CD4-positive, alpha-beta T cell treated with Interleukin-2 at 100 ng/mL for 4 hours (primary cell): ENCODE measurements at regions not wholly inside any gene's neighbourhood (a gene's known extent, or its start where the extent isn't known, plus 50 kb on each side); places are given as distances from the start of the nearest gene placed in this dataset.

Source experiments
- DNase-seq: peaks from one replicate; pipeline ENCODE4 v3.0.0-alpha.2; 2020; ENCODE audit warnings: low spot score

DNA sequence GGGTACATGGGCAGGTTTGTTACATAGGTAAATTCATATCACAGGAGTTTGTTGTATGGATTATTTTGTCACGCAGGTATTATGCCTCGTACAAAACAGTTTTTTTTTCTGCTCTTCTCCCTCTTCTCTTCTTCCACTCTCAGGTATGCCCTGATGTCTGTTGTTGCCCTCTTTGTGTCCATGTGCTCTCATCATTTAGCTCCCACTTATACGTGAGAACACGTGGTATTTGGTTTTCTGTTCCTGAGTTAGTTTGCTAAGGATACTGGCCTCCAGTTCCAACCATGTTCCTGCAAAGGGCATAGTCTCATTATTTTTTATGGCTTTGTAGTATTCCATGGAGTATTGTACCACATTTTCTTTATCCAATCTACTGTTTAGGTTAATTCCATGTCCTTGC lies 65.7 kb downstream of the UNC5CL start:
- no peak for DNase-seq

- no peak for DNase-seq
Measured at GRCh38 chr6:40972814-40973213, 66.2 kb downstream of the UNC5CL start.

GRCh38 chr6:40972190-40972589 lies 66.8 kb downstream of the UNC5CL start:
- DNase-seq = no peak

GRCh38 chr6:40968620-40969164 lies 70.3 kb downstream of the UNC5CL start:
- DNase-seq = no peak

GRCh38 chr6:40966860-40967259 lies 72.2 kb downstream of the UNC5CL start:
- DNase-seq = no peak

DNA sequence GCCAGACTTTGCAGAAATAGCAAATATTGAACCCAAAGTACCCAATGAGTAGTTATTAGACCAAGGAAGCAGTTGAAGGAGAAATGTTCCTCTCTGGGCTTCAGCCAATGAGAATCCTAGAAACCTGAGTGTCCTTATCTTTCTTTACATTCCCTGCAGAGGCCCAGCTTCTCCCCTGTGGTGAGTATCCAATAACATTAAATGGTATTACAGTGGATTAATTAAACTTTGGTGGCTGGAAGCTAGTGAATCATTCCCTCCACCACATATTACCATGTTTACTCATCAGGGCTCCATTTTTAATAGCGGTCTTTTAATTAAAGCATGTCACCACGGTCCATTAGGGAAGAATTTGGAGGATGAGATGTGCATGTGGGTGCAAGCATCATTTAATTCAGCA lies 74.0 kb downstream of the UNC5CL start:
- no peak for DNase-seq

GRCh38 chr6:40963019-40963418 lies 76.0 kb downstream of the UNC5CL start:
- DNase-seq = no peak

- DNase-seq = no peak
Measured at GRCh38 chr6:40962241-40962640, 76.8 kb downstream of the UNC5CL start.

DNA sequence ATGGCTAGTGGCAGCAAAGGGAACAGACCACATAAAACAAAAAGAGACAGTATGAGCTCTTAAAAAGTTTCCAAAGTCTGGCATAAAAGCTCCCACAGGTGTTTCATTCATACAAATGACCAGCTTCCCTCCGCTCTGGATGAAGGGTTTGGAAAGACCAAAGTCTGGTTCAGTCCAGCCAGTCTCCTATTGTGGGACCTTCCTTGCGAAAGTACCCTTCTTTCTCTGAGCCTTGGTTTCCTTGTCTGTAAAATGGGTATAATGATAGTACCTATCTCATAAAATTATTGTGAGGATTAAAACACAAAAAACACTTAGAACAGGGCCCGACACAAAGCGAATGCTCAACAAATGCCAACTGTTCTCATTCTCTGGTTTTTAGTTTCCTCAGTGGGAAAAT lies 77.2 kb downstream of the UNC5CL start:
- DNase-seq = no peak

DNA sequence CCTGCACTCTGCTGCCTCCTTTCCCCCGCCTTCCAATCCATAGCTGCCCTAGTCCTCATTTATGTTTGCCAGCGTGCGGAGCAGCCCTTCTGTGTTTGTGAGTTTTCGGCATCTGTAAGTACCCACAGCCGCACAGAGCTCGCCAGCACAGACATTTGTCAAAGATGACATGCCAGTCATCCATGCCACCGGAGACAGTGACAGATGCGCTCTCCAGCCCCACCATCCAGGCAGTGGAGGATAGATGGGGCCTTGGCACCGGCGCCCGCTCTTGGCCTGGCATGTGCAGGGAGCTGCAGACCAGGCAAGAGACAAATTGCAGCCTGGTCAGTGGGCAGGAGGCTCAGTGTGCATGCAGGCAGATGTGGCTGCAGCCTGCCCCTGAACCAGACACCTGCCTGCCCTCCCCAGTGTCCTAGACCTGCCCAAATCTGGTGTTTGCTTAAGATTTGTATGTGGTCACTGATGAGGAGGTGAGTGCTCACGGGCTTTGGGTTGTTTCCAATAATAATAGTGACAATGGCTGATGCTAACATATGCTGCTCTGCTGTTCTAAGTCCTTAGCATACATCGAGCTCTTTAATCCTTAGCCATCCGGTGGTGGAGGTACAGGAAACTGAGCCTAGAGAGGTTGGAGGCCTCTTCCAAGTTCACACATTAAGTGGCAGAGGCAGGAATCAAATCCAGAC lies 78.1 kb downstream of the UNC5CL start:
- DNase-seq = no peak

DNA sequence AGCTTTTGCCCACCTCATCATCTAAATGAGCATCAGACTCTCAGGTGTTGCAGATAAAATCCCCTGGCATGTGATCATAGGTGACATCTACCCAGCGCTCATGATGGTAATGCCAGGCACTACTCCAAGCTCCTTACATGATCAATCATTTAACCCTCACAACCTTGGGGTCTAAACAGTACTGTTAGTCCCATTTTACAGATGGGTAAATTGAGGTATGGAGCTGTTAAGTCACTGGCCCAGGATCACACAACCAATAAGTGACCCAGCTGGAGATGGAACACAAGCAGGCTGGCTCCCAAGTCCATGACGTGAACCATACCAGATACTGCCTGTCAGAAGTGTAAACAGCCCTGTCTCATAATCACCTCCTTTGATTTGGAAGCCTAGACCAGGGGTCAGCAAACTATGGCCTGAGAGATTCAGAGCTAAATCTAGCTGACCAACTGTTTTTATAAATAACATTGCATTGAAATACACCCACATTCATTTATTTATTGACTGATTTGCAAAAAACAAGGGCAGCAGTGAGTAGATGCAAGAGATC lies 79.2 kb downstream of the UNC5CL start:
- DNase-seq = no peak

- DNase-seq = no peak
Measured at GRCh38 chr6:40958738-40959137, 80.3 kb downstream of the UNC5CL start.

DNA sequence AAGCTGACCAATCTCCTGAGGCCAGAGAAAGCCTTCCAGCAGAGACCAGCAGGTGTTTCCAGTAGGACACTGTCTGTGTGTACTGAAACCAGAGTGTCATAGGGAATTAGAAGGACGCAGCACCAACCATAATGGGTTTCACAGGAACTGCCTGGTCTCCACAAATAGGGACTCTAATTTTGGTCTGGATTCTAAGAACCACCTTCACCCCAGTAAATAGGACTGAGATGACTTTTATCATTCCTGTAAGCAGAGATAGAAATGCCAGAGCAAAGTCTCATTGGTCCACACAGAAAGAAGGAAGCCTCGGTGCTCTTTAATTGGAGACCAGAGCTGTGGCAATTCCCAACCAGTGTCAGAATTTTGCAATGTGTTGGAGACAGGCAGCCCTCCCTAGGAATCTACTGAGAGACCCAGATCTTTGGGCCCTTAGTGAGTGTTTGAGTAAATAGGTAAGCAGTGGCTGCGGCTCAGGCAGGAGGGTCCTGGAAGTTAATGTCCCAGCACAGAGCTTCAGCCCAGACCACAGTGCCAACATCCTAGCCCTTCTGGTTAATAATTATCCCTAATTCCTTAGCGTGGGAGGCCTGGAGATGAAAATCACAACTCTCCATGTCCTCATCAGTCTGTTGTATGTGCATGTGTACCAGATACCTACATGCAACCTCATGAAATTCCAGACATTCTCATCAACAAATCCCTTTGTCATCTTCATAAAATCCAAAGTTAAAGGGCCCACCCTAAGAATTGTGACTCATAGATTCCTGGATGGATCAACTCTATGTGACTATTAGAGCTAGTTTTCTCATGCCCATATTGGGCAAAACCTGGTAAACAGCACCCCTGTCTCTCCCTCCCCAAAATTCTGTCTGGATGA lies 81.2 kb downstream of the UNC5CL start:
- DNase-seq = no peak

DNA sequence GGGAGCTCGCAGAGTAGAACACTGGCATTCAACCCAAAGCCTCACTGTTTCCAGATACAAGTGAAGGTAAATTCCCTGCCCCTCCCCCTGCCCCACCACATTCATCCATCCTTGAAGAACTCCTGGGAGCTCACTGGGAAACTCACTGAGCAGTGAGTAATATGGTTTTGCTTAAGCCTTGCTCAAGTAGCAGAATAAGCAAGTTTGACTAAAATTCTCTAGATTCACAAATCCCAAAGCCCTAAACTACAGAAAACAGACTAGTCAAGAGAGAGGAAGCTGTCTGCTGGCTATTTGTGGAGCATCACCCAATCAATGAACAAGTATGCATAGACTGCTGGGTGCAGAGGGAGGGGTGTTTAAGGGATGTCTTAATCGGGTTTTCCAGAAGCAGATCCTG lies 82.1 kb downstream of the UNC5CL start:
- DNase-seq = no peak

GRCh38 chr6:40955178-40955545 lies 83.9 kb downstream of the UNC5CL start:
- no peak for DNase-seq

DNA sequence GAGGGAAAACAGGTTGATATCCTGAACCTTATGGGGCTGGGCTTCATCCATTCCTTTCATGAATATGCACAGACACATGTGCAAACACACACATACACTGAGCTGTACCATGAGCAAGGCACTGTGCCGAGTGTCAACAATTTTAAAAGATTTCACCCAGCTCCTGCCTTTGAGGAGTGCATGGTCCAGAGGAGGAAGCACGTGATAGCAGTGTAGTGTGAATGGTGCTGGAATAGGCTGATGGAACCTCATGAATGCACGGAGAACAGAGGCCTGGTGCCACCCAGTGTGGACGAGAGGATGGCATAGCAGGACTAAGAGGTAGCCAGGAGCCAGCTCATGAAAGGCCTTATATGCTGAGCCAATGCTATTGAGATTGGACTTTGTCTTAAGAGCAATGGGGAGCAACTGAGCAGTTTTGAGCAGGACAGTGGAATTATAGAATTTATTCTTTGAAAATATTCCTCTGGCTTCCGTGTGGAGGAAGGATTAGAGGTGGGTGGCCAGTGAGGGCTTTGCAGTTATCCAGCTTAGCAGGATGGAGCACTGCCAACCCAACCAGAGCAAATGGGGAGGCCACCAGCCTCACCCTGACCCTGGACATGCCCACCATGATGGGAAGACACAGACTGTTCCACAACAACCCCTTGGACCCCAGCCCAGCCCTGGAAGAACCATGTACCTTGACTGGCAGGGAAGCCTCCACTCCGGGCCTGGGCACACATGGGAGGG lies 84.4 kb downstream of the UNC5CL start:
- no peak for DNase-seq

GRCh38 chr6:40953486-40953885 lies 85.5 kb downstream of the UNC5CL start:
- no peak for DNase-seq

DNA sequence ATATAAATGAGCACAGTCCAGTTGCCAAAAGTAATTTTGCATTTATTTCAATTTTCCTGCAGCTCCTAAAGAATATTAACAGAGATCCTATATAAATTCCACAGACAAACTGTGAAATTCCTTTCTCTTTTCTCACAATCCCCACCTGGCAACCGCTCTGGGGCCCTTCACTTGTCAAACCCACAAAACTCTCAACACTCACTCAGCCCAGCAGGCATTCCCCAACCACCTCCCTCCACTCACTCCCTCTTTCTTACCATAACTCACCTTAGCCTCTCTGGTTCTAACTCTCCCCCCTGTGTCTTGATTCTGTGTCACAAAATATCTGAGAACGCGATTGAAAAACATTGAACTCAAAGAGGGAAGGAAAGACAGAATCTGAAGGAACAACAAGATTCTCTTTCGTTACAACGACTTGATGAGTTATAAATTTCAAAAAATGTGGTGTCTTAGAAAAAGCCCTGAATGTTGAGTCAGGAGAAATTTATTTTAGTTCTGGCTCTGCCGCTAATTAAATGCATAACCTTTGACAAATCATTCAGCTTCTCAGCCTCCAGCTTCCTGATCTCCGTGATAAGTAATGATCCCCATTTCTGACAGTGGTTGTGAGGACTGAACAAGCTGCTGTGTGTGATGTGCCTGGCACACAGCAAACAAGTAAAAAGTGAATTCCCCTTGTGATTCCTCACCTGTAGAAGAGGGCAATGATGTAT lies 87.9 kb downstream of the UNC5CL start:
- no peak for DNase-seq

DNA sequence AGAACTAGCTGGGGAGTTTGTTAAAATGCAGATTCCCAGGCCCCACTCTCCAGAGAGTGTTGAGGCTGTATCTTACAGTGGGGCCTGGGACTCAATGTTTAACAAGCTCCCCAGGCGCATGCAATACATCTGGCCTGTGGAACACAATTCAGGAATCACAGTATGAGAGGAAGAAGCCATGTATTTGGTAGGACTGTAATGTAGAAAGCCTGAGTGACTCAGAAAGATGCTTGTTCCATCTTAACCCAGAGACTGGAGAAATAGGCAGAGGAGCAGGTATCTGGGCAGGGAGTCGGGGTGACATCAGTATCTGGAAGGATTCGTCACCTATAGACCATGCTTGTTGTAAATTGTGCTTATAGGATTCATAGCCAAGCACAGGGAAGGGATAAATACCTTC lies 90.5 kb downstream of the UNC5CL start:
- DNase-seq = no peak

- no peak for DNase-seq
Measured at GRCh38 chr6:40947876-40948526, 91.0 kb downstream of the UNC5CL start.

DNA sequence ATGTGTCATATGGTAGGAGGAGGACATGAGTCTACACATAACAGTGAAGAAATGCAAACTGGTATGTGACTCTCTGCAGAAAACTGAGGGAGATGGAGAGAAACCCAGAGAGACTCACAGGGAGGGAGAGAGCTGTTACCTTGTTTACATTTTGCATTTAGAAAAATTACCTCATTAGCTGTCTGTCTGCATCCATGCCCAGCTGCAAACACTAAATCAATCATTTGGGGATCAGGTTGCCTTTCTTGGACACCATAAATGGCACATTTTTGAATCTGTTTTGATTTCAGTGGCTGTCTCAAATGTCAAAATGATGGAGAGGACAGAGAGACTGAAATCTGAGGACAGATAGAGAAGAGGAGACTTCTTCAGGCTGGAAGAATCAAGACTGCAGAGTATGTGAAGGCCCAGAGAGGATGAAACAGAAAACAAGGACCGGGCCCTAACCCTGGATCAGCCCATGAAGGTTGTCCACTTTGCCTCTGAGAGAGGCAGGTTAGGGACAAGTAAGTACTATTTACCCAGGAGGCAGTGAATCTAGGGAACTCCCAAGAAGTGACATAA lies 92.2 kb downstream of the UNC5CL start:
- no peak for DNase-seq
